ENCODE measurements at regions not wholly inside any gene's neighbourhood (a gene's known extent, or its start where the extent isn't known, plus 50 kb on each side); places are given as distances from the start of the nearest gene placed in this dataset.

- TF ChIP-seq SIN3A (conservative IDR thresholded peaks at IDR 0.05 in 1 of 2, IDR thresholded peaks at IDR 0.05 in 1 of 2; ENCODE audit: low read depth in 1 of 2, low read length in 2 of 2) (no peak), GABPA (IDR thresholded peaks at IDR 0.05; ENCODE audit: borderline replicate concordance, insufficient read depth, low read length) (no peak), CREB1 (IDR thresholded peaks at IDR 0.05) (no peak), MAX (IDR thresholded peaks at IDR 0.05) (no peak), CTCF (IDR thresholded peaks at IDR 0.05; ENCODE audit: control extremely low read depth in 1 of 3, insufficient read depth in 1 of 3, low read depth in 1 of 3, low read length in 3 of 3) (no peak), EP300 (IDR thresholded peaks at IDR 0.05; ENCODE audit: borderline replicate concordance in 1 of 2, low read depth in 2 of 2, low read length in 2 of 2) (no peak)
These were observed 2300.3 kb upstream of the C9orf72 start for GRCh38 chr9:29873579-29873978.
